ENCODE measurements at regions not wholly inside any gene's neighbourhood (a gene's known extent, or its start where the extent isn't known, plus 50 kb on each side); places are given as distances from the start of the nearest gene placed in this dataset.
"Not testable (repeated sequence)": the region's sequence is repeated elsewhere in the genome, so short reads cannot be mapped to it uniquely, and the experiment has no call there.

GRCh38 chr22:42217752-42218280, 52.6 kb downstream of the TCF20 start:
- peak; percentile 3 for DNase-seq

DNA sequence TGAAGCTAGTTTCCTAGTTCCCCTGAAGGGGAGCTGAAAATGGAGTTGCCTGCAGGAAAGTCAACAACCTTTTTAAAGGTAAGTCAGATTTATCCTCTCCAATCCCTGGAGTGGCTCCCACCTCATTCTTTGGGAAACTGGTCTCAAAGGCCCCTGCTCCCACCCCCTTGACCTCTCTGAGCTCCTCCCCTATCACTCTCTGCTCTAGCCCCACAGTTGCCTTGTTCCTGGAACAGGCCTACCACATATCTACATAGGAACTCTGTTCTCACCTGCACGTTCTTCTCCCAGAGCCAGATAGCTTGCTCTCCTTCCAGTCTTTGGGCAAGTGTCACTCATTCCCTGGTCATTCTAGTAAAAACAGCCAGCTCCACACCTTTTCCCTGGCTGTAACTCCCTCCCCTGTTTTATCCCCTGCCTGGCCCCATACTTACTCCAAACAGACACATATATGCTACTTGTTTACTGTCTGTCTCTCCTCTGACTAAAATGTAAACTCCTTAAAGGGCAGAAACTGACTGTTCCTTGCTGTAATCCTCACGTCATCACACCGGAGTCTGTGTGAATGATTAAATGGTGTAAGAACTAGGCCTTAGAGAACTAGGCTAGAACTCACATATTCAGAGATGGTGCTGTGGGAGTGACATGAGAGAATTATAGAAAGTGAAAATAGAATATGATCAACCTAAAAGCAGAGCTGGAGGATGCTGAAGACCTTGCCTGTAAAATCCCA, 53.3 kb downstream of the TCF20 start:
- no peak for DNase-seq

DNA sequence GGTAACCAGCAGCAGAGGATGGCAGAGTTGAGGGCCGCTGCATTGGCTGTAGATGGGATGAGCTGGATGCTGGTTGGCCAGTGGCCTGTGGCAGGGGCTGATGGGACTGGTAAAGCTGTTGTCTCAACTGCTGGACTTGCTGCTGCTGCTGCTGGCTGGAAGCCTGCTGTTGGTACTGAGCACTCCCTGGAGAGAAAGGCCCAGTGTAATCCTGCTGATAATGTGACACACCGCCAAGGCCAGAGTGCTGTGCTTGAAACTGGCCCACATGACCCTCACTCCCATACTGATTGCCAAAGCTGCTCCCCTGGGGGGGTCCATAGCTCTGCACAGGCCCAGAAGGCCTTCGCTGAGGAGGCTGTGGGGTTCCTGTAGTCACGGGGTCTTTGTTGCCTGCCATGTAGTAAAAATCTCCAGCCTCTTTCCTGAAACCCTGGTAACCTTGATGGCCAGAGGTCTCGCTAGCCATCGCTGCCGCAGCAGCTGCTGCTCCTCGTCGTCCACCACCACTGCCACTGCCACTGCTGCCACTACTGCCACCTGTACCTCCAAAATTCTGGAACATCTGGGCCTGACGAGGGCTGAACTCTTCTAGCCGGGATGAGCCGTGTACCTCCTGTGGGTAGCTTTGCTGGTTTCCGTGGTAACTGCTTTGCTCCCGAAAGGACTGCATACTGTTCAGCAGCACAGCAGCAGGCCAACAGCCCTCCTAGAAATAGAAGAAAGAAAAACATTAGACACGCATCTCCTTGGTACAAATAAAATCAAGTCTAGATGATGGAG, 55.6 kb downstream of the TCF20 start:
- DNase-seq = no peak

DNA sequence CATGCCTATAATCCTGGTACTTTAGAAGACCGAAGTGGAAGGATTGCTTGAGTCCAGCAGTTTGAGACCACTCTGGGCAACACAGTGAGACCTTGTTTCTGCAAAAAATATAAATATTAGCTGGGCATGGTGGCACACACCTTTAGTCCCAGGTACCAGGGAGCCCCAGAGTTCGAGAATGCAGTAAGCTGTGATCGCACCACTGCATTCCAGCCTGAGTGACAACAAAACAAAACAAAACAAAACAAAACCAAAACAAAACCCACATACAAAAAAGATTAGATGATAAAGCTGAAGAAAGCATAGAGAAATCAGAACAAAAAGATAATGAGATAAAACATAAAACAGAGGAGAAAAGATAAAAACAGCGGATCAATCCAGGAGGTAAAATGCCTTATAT, 62.1 kb downstream of the TCF20 start:
- DNase-seq = no peak

GRCh38 chr22:42207918-42208317, 62.5 kb downstream of the TCF20 start:
- no peak for DNase-seq

- DNase-seq = no peak
Observed at GRCh38 chr22:42203609-42204008, 66.8 kb downstream of the TCF20 start.

GRCh38 chr22:42202669-42203068, 67.8 kb downstream of the TCF20 start:
- DNase-seq = peak; percentile 36

DNA sequence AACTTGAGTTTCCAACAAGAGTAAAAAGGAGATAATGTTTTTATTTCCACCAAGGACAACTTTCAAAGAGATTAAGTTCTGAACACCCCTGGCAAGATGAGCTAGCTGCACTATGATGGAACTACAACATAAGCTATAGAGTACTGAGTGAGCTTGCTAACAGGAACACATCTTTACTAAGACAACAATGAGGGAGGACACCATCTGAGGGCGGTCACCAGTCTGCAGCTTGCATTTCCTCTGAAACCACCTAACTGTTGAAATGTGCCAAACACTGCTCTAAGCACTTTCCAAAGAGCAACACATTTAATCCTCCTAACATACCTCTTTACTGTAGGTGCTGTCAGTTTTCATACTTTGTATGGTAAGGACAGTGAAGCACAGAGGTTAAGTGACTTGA, 68.4 kb downstream of the TCF20 start:
- no peak for DNase-seq

DNA sequence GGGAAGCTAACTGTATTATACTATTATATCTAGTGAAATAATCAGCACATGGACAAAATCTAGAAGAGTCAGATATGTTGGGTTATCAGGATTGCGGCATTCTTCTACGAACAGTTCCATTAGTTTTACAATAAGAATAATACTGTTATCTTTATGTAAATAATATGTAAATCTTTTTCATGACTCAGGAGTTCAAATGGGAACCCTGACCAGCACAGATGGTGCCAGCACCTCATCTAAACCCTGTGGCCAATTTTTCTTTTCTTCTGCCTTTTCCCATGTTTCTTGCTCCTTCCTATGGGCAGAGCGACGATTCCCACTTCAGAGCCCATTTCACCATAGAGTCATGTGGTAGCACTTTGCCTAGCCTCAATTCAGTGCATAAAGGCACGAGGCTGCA, 68.4 kb upstream of the CYP2D6 start:
- DNase-seq = no peak

DNA sequence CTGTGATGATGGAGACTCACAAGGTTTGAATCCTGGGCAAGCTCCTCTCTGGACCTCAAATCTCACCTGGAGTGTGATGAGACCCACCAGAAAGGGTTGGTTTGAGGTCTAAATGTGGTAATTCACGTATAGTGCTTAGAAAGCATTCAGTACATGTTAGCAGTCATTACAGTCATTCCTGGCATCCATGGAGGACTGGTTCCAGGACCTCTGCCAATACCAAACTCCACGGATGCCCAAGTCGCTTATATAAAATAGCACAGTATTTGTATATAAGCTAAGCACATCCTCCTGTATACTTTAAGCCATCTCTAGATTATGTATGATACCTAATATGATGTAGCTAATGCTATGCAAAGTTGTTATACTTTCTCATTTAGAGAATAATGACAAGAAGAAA, 67.6 kb upstream of the CYP2D6 start:
- DNase-seq = no peak

DNA sequence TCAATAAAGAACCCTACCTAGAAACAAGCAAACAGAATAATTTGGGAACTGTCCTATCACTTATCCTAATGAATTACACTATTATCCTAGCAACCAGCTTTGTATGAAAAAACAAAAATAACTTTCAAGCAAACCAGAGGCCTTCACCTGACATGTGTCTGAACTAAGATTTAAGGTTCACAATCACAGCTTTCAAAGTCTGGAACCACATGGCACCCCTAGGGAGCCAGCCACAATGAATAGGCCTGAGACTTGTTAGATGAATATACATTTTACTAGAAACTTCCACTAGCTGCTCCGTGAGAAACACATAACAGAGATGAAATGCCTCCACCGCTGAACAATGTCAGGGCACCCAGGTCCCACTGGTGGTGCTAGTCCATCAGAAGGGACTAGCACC, 65.8 kb upstream of the CYP2D6 start:
- no peak for DNase-seq

DNA sequence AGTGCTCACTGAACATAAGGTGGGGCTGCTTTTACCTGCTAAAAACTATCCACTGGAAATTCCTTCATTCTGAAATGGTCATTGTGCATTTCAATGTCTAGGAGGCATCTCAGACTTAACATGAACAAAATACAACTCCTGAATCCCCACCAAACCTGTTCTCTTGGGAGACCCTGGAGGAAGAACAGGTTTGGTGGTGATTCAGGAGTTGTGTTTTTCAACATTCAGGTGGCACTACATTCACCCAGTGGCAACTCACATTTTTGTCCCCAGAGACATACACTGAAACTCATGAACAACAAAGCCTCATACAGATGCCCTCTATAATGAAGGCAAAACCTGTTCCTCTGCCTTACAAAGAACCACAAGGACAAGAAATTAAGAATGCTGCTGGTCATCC, 64.3 kb upstream of the CYP2D6 start:
- DNase-seq = no peak

DNA sequence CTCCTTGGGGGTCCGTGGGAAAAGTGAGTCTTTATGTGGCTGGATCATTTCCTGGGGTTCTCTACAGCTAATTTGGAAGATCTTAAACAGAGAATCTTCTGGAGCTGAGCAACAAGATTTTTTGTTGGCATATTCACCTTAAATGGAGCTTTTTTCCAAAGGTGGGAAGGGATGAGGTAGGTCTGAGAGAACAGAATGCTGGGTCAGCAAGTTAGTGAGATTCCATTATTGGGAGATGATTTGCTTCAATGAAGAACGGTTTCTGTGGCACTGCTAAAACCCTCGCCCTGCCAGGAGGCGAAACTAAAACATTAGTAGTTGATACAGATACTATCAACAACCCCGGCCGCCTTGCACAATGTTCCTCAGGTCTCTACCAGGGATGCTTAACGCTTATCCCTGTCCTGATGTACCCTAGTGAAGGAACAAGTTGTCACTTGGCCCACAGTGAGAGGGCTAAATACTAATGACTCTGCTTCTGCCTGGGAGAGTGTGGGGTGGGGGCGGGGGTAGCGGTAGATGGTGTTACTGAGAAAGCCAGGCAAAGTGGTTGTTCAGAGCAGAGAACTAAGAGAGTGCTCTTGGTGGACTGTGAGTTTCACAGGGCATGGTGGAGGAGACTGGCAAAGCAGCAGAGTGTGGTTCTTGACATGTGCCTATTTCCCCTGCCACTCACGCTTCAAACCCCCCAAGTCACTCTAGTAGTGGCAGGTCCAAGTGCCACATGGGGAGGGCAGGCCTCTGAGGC, 63.7 kb upstream of the CYP2D6 start:
- no peak for DNase-seq

- no peak for DNase-seq
Observed at GRCh38 chr22:42192547-42192946, 61.9 kb upstream of the CYP2D6 start.

- DNase-seq = no peak
Observed at GRCh38 chr22:42190274-42190673, 59.7 kb upstream of the CYP2D6 start.

GRCh38 chr22:42189761-42190160, 59.2 kb upstream of the CYP2D6 start:
- DNase-seq = no peak

DNA sequence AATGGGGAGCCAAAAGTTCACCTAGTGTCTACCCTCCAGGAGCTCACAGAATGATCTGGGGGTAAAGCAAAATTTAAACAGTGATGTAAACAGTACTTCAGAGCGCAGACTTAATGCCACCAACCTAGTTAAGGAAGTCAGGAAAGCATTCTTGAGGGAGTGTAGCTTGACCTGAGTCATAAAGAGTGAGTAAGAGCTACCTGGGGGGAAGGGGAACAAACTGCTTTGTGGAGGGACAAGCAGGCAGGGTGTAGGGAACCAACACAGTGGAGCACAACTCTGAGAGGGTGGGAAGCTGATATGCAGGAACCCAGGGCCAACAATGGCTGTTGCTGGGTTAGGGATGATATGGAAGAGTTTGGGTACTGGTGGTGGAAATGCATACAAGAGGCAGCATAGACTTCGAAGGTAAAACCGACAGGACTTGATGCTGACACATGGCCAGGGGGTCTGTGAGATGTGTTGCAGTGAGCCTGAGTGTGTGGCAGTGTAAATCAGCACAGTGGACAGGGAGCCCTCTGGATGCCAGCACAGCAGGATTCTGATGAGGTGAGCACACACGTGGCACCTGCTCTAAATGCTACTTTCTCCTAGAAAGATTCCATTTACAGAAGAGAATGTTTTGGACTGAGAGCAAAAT, 58.3 kb upstream of the CYP2D6 start:
- peak; percentile 29 for DNase-seq

GRCh38 chr22:42187646-42188045, 57.0 kb upstream of the CYP2D6 start:
- DNase-seq = no peak

DNA sequence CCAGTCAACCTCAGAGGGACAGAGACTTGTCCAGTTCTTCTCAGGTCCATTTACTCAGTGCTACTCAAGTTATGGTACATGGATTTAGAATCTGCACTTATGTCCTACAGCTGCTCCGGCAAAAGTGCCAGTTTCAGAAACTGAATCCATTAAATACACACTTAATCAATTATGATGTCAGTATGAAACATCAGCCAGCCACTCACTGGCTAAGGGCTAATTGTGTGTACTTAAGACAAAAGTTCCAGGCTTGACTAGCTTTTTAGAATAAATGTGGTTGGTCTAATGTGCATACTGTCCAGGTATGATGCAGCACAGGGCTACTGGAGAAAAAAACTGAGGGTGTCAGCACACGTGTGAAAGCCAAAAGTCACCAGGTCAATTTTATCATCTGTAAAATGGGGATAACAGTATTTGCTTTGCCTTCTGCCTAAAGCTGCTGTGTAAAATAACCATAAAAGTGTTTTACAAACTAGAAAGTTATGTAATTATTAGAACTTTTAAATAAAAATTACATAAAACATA, 55.4 kb upstream of the CYP2D6 start:
- no peak for DNase-seq

DNA sequence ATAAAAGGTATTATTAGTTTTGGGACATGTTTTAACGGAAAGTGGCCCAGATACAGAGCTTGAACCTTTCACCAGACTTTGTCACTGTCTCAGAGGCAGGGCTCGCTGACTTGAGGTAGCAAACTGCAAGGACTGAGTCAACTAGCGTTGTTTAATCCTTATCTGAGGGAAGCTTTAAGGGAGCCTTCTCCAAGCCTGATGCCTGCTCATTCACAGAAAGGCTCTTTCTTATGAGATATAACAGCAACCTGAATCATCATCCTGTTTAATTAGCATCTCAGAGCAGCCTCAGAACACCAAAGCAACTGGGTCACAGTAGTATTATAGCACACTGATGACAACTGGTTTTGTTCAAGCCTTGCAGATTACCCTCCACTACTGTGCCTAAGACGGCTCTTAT, 54.2 kb upstream of the CYP2D6 start:
- DNase-seq = no peak

- not testable (repeated sequence) for DNase-seq
Observed at GRCh38 chr22:42183461-42184059, 53.0 kb upstream of the CYP2D6 start.

- DNase-seq = peak; percentile 12
Observed at GRCh38 chr22:42180349-42180842, 49.8 kb upstream of the CYP2D6 start.

All from fibroblast of upper back skin (primary cell).